IMR-90 (cell line): ENCODE measurements at regions not wholly inside any gene's neighbourhood (a gene's known extent, or its start where the extent isn't known, plus 50 kb on each side); places are given as distances from the start of the nearest gene placed in this dataset.

Experiments used
- ATAC-seq: fragments of 200-7000 bp; cut with Tn5 transposase; 2 replicates; pipeline ENCODE4 v1.9.1; 2020; ENCODE audit warnings: low read depth, mild to moderate bottlenecking, moderate library complexity
- BruUV-seq: library from RNA; stranded (reverse); fragments of 400-500 nt; replicated peaks from 2 replicates; lab custom pipeline; 2021; lab: Mats Ljungman, UMichigan
- CTCF ChIA-PET: fragments of 300-600 bp; formaldehyde crosslinking; extraction: SDS; loops from one replicate; lab custom pipeline; 2021; ENCODE audit warnings: antibody characterized with exemption; lab: Yijun Ruan, JAX
- POLR2A ChIA-PET: fragments of 300-600 bp; sonication (Branson Sonifier 250); formaldehyde crosslinking; loops from one replicate; lab custom pipeline; 2022; ENCODE audit warnings: antibody characterized with exemption; ENCODE audit not compliant: unreplicated experiment; lab: Charles Lee
- DNase-seq: peaks from one replicate; pipeline ENCODE4 v3.0.0; 2013
- H2AFZ ChIP-seq: replicated peaks from 2 replicates; pipeline ENCODE3; 2013; ENCODE audit warnings: low read length, mild to moderate bottlenecking; ENCODE audit not compliant: poor library complexity
- H2AK5ac ChIP-seq: 2 replicates; pipeline ENCODE4 v1.6.1; 2013; ENCODE audit warnings: low read depth, low read length, inconsistent platforms
- H2AK9ac ChIP-seq: replicated peaks from 2 replicates; pipeline ENCODE3; 2013; ENCODE audit warnings: mild to moderate bottlenecking, low read depth, low read length, moderate library complexity; ENCODE audit not compliant: poor library complexity
- H2BK120ac ChIP-seq: 2 replicates; pipeline ENCODE4 v1.6.1; 2013; ENCODE audit warnings: low read depth, low read length, inconsistent platforms
- H2BK15ac ChIP-seq: 3 replicates; pipeline ENCODE4 v1.6.1; 2013; ENCODE audit warnings: low read depth, low read length, inconsistent platforms
- H2BK20ac ChIP-seq: 2 replicates; pipeline ENCODE4 v1.6.1; 2013; ENCODE audit warnings: low read depth, mild to moderate bottlenecking, inconsistent platforms, low read length, moderate library complexity
- H2BK5ac ChIP-seq: 2 replicates; pipeline ENCODE4 v1.6.1; 2013; ENCODE audit warnings: mild to moderate bottlenecking, low read depth, low read length, inconsistent platforms; ENCODE audit not compliant: poor library complexity, severe bottlenecking
- H3K14ac ChIP-seq: replicated peaks from 2 replicates; pipeline ENCODE4 v1.6.1; 2013; ENCODE audit warnings: low read depth, low read length, inconsistent platforms
- H3K18ac ChIP-seq: 2 replicates; pipeline ENCODE4 v1.6.1; 2013; ENCODE audit warnings: low read depth, low read length, control low read depth
- H3K23ac ChIP-seq: 2 replicates; pipeline ENCODE4 v1.6.1; 2013; ENCODE audit warnings: low read depth, low read length, inconsistent platforms
- H3K27ac ChIP-seq: 2 replicates; pipeline ENCODE4 v1.5.1; 2013; ENCODE audit warnings: mild to moderate bottlenecking, control low read depth, low read length; ENCODE audit not compliant: insufficient read depth
- H3K27me3 ChIP-seq: 2 replicates; pipeline ENCODE4 v1.6.1; 2013; ENCODE audit warnings: low read length; ENCODE audit not compliant: control insufficient read depth, insufficient read depth
- H3K36me3 ChIP-seq: 2 replicates; pipeline ENCODE4 v1.6.1; 2013; ENCODE audit warnings: low read length, mixed read lengths; ENCODE audit not compliant: control insufficient read depth, insufficient read depth
- H3K4ac ChIP-seq: 2 replicates; pipeline ENCODE4 v1.6.1; 2013; ENCODE audit warnings: low read depth, low read length, inconsistent platforms
- H3K4me1 ChIP-seq: 2 replicates; pipeline ENCODE4 v1.6.1; 2013; ENCODE audit warnings: low read length, mixed read lengths; ENCODE audit not compliant: control insufficient read depth, insufficient read depth
- H3K4me2 ChIP-seq: 2 replicates; pipeline ENCODE4 v1.6.1; 2013; ENCODE audit warnings: low read depth, mild to moderate bottlenecking, control low read depth, low read length, moderate library complexity
- H3K4me3 ChIP-seq: 2 replicates; pipeline ENCODE4 v1.5.1; 2013; ENCODE audit warnings: low read depth, mild to moderate bottlenecking, control low read depth, low read length, moderate library complexity; ENCODE audit not compliant: insufficient read depth
- H3K56ac ChIP-seq: 2 replicates; pipeline ENCODE4 v1.6.1; 2013; ENCODE audit warnings: low read length, inconsistent platforms; ENCODE audit not compliant: insufficient read depth; ENCODE audit errors: extremely low read depth
- H3K79me1 ChIP-seq, 2 experiments: 2 replicates each; pipeline ENCODE4 v1.6.1; 2013; ENCODE audit warnings: low read length in 2 of 2, inconsistent platforms in 1 of 2, low read depth in 1 of 2
- H3K9ac ChIP-seq: 2 replicates; pipeline ENCODE4 v1.6.1; 2013; ENCODE audit warnings: low read depth, low read length, control low read depth
- H3K9me1 ChIP-seq: 2 replicates; pipeline ENCODE4 v1.6.1; 2013; ENCODE audit warnings: low read length, inconsistent platforms; ENCODE audit not compliant: insufficient read depth
- H3K9me3 ChIP-seq: 2 replicates; pipeline ENCODE4 v1.6.1; 2013; ENCODE audit warnings: low read length; ENCODE audit not compliant: control insufficient read depth, insufficient read depth
- H4K20me1 ChIP-seq: 2 replicates; pipeline ENCODE4 v1.6.1; 2013; ENCODE audit warnings: low read length, inconsistent platforms; ENCODE audit not compliant: insufficient read depth
- H4K5ac ChIP-seq: 2 replicates; pipeline ENCODE4 v1.6.1; 2013; ENCODE audit warnings: mild to moderate bottlenecking, low read depth, low read length, control low read depth
- H4K8ac ChIP-seq, 2 experiments: 2 replicates each; pipeline ENCODE4 v1.6.1; 2013; ENCODE audit warnings: low read depth in 2 of 2, low read length in 2 of 2, control low read depth in 1 of 2, inconsistent platforms in 1 of 2
- H4K91ac ChIP-seq: 2 replicates; pipeline ENCODE4 v1.6.1; 2013; ENCODE audit warnings: low read depth, low read length, inconsistent platforms; ENCODE audit not compliant: insufficient read depth
- BHLHE40 ChIP-seq: fragments of 150-350 bp; IDR thresholded peaks from 2 replicates; pipeline ENCODE4 v1.6.1; 2016; ENCODE audit warnings: mild to moderate bottlenecking, low read depth, low read length
- CTCF ChIP-seq: conservative IDR thresholded peaks from 2 replicates; pipeline ENCODE4 v1.5.1; 2012; ENCODE audit warnings: mild to moderate bottlenecking, low read depth, low read length, improper control_type of control experiment
- ELK1 ChIP-seq: fragments of 150-350 bp; IDR thresholded peaks from 2 replicates; pipeline ENCODE4 v1.6.1; 2016; ENCODE audit warnings: low read depth, mild to moderate bottlenecking, low read length, moderate library complexity, borderline replicate concordance
- MAZ ChIP-seq: IDR thresholded peaks from 2 replicates; pipeline ENCODE4 v1.6.1; 2012; ENCODE audit warnings: low read depth, mild to moderate bottlenecking, low read length, improper control_type of control experiment, moderate library complexity, borderline replicate concordance
- WGBS, 2 experiments: methylation state at CpG; one replicate each; pipeline versions ENCODE4 v1.1.5 to v1.1.7; 2013; ENCODE audit warnings: missing lambda C conversion rate in 2 of 2; ENCODE audit not compliant: insufficient read length in 1 of 2; ENCODE audit errors: extremely low coverage in 2 of 2; 5-methylcytosine and 5-hydroxymethylcytosine counted together
- dilution Hi-C: fragments of 300-500 bp; cut with HindIII; formaldehyde crosslinking; loops from one replicate; pipeline ENCODE4 v1.14.3; 2018; ENCODE audit warnings: low sequenced_read_pairs; ENCODE audit not compliant: unreplicated experiment
- in situ Hi-C: fragments of 300-500 bp; cut with MboI; formaldehyde crosslinking; loops from 3 replicates; pipeline ENCODE4 v1.14.3; 2019; ENCODE audit warnings: low sequenced_read_pairs, inconsistent platforms, mixed read lengths
- intact Hi-C: fragments of 100-400 bp; cut with micrococcal nuclease; formaldehyde crosslinking; loops from 2 replicates; pipeline ENCODE4 v1.10.0; 2022

DNA sequence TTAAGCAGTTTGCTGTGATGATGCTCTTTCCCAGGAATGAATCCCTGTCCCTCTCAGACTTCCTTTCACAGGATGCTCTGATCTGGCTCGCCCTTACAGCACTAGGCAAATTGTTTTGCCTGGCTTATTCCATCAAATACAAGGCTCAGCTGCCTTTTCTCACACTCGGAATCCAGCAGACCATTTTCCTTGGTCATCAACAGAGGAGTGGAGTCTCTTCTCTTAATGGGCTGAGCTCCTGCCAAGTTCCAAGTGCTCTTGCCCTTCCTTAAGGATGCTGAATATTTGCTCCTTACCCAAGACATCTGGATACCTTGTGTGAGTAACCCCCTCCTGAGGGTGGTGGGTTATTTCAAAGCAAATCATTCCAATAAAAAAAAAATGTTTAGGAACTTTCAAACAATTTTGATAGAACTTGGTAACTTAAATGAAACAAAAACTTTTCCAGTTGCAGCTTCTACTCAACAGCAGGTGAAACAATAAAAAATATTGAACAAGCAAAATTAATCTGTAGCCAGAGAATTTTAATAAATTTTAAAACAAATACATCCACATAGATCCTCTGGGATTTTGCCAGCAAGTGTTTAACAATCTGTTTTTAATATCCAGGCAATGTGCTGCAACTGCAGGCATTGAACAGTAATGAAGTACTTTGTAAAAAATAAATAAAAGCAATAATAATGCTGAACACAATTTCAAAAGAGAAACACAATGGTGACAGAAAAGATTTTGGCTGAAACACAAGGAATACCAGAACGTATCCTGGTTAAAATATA is 264.0 kb upstream of the FAR2 start:
- H3K4me2 ChIP-seq: no peak overlapping the region
- peak overlapping the region; percentile 77; the same call in 1 of the 3 replicates for H2BK15ac ChIP-seq
- no peaks in the 10 kb centered on the region for H3K36me3 ChIP-seq
- H4K5ac ChIP-seq: no peak overlapping the region
- no peaks in the 10 kb centered on the region for H3K79me1 ChIP-seq
- H3K27ac ChIP-seq: no peak overlapping the region
- H3K9ac ChIP-seq: no peak overlapping the region
- H3K4me1 ChIP-seq: no peaks in the 10 kb centered on the region; the same call in 1 of the 2 replicates
- dilution Hi-C loops: no loop called here
- peak overlapping the region; percentile 60; the same call in 1 of the 2 replicates for H3K14ac ChIP-seq
- peak overlapping the region; percentile 50 for H3K4ac ChIP-seq
- H2AK9ac ChIP-seq: no peak overlapping the region
- H3K9me1 ChIP-seq: no peaks in the 10 kb centered on the region
- no peak for TF ChIP-seq BHLHE40
- no peak for TF ChIP-seq CTCF
- TF ChIP-seq ELK1: no peak
- TF ChIP-seq MAZ: no peak
- peak overlapping the region; percentile 31; the same call in 1 of the 2 replicates for H4K91ac ChIP-seq
- DNase-seq (peak; percentile 47), ATAC-seq (peak; percentile 40; the same call in 1 of the 2 replicates)
- H4K8ac ChIP-seq: peak overlapping the region in 1 of 2 experiments; percentile 37; a peak in 1 of 4 replicates
- H3K18ac ChIP-seq: no peak overlapping the region
- H4K20me1 ChIP-seq: no peaks in the 10 kb centered on the region
- no peak overlapping the region for H3K56ac ChIP-seq
- intact Hi-C loops: no loop called here
- H2BK120ac ChIP-seq: peak overlapping the region; percentile 80
- no TSS peak for BruUV-seq
- no peak overlapping the region; the same call in 1 of the 2 replicates for H2AK5ac ChIP-seq
- peak overlapping the region; percentile 67 for H2BK20ac ChIP-seq
- ChIA-PET CTCF (interaction anchor here (2.2 kb wide), 1 partner anchor 12 kb away, joined by 8 read pairs; no protein-coding TSS in a partner anchor), POLR2A (interaction anchor here (0.6 kb wide), 1 partner anchor 73 kb away, joined by 3 read pairs; no protein-coding TSS in a partner anchor)
- H3K23ac ChIP-seq: no peak overlapping the region
- H2AFZ ChIP-seq: peak overlapping the region; percentile 28
- no peaks in the 10 kb centered on the region for H3K9me3 ChIP-seq
- no peaks in the 10 kb centered on the region for H3K27me3 ChIP-seq
- in situ Hi-C loops: no loop called here
- H3K4me3 ChIP-seq: no peak overlapping the region
- H2BK5ac ChIP-seq: no peak overlapping the region
- 58% methylated on average over 2 of the region's 3 CpGs; no CpG with 5 or more reads in 1 of the 2 experiments for WGBS, 2 experiments
